Parathyroid adenoma (tissue), 2 donors: ENCODE measurements at regions not wholly inside any gene's neighbourhood (a gene's known extent, or its start where the extent isn't known, plus 50 kb on each side); places are given as distances from the start of the nearest gene placed in this dataset.

Experiments
- H2AFZ ChIP-seq: fragments of 300-600 bp; sonication (generic); one replicate; pipeline ENCODE4 v1.7.0; 2017; ENCODE audit warnings: antibody characterized with exemption, mild to moderate bottlenecking
- H3K27ac ChIP-seq: fragments of 300-600 bp; sonication (generic); one replicate; pipeline ENCODE4 v1.7.0; 2017
- H3K27me3 ChIP-seq: fragments of 300-600 bp; sonication (generic); one replicate; pipeline ENCODE4 v1.7.0; 2017; ENCODE audit warnings: low read length; ENCODE audit not compliant: control insufficient read depth, insufficient read depth
- H3K36me3 ChIP-seq: fragments of 300-600 bp; sonication (generic); one replicate; pipeline ENCODE4 v1.7.0; 2017; ENCODE audit warnings: low read length; ENCODE audit not compliant: control insufficient read depth, insufficient read depth
- H3K4me1 ChIP-seq: fragments of 300-600 bp; sonication (generic); one replicate; pipeline ENCODE4 v1.7.0; 2017; ENCODE audit warnings: control low read depth
- H3K4me2 ChIP-seq: fragments of 300-600 bp; sonication (generic); one replicate; pipeline ENCODE4 v1.7.0; 2017; ENCODE audit warnings: low read length
- H3K4me3 ChIP-seq: fragments of 300-600 bp; sonication (generic); one replicate; pipeline ENCODE4 v1.7.0; 2017; ENCODE audit warnings: low read depth, low read length
- H3K79me2 ChIP-seq: fragments of 300-600 bp; sonication (generic); one replicate; pipeline ENCODE4 v1.7.0; 2017; ENCODE audit warnings: control low read depth
- H3K9ac ChIP-seq: fragments of 300-600 bp; sonication (generic); one replicate; pipeline ENCODE4 v1.7.0; 2017; ENCODE audit warnings: mild to moderate bottlenecking
- H3K9me3 ChIP-seq: fragments of 300-600 bp; sonication (generic); one replicate; pipeline ENCODE4 v1.7.0; 2017; ENCODE audit warnings: low read length; ENCODE audit not compliant: control insufficient read depth
- CTCF ChIP-seq: fragments of 300-600 bp; sonication (generic); IDR thresholded peaks from one replicate; pipeline ENCODE4 v1.7.0; 2017; ENCODE audit warnings: antibody characterized with exemption, mild to moderate bottlenecking
- donor health status: primary hyperparathyroidism.

GRCh38 chrX:43525901-43526610 lies 130.0 kb upstream of the MAOA start:
- Histone ChIP-seq H3K4me3 (no peak overlapping the region), H3K27me3 (no peaks in the 10 kb centered on the region), H3K27ac (no peak overlapping the region), H3K4me2 (no peak overlapping the region), H3K79me2 (no peaks in the 10 kb centered on the region), H2AFZ (no peak overlapping the region), H3K4me1 (no peaks in the 10 kb centered on the region), H3K36me3 (no peaks in the 10 kb centered on the region), H3K9me3 (no peaks in the 10 kb centered on the region), H3K9ac (no peak overlapping the region)
- TF ChIP-seq CTCF, result no peak

GRCh38 chrX:43526878-43527277 lies 129.2 kb upstream of the MAOA start:
- Histone ChIP-seq H3K27ac (no peak overlapping the region), H3K9ac (no peak overlapping the region), H2AFZ (no peak overlapping the region), H3K27me3 (no peaks in the 10 kb centered on the region), H3K4me1 (no peaks in the 10 kb centered on the region), H3K36me3 (no peaks in the 10 kb centered on the region), H3K79me2 (no peaks in the 10 kb centered on the region), H3K4me3 (no peak overlapping the region), H3K9me3 (no peaks in the 10 kb centered on the region), H3K4me2 (no peak overlapping the region)
- no peak for TF ChIP-seq CTCF

GRCh38 chrX:43527801-43528200 lies 128.3 kb upstream of the MAOA start:
- Histone ChIP-seq H2AFZ (no peak overlapping the region), H3K4me1 (no peaks in the 10 kb centered on the region), H3K4me2 (no peak overlapping the region), H3K79me2 (no peaks in the 10 kb centered on the region), H3K4me3 (no peak overlapping the region), H3K27me3 (no peaks in the 10 kb centered on the region), H3K9me3 (no peaks in the 10 kb centered on the region), H3K27ac (no peak overlapping the region), H3K36me3 (no peaks in the 10 kb centered on the region), H3K9ac (no peak overlapping the region)
- TF ChIP-seq CTCF, result no peak

GRCh38 chrX:43530837-43531236 lies 125.3 kb upstream of the MAOA start:
- Histone ChIP-seq H3K9me3 (no peaks in the 10 kb centered on the region), H3K4me3 (no peak overlapping the region), H3K79me2 (no peaks in the 10 kb centered on the region), H3K36me3 (no peaks in the 10 kb centered on the region), H3K4me1 (no peaks in the 10 kb centered on the region), H3K4me2 (no peak overlapping the region), H3K27ac (no peak overlapping the region), H2AFZ (no peak overlapping the region), H3K27me3 (no peaks in the 10 kb centered on the region), H3K9ac (no peak overlapping the region)
- no peak for TF ChIP-seq CTCF

- H3K4me1 ChIP-seq, result no peaks in the 10 kb centered on the region
- H3K4me2 ChIP-seq, result no peak overlapping the region
- no peak overlapping the region for H3K9ac ChIP-seq
- no peak for TF ChIP-seq CTCF
- no peak overlapping the region for H3K27ac ChIP-seq
- H3K27me3 ChIP-seq, result no peaks in the 10 kb centered on the region
- no peak overlapping the region for H2AFZ ChIP-seq
- H3K79me2 ChIP-seq, result no peaks in the 10 kb centered on the region
- H3K9me3 ChIP-seq, result no peaks in the 10 kb centered on the region
- no peak overlapping the region for H3K4me3 ChIP-seq
- H3K36me3 ChIP-seq, result no peaks in the 10 kb centered on the region
Observed at GRCh38 chrX:43540318-43540717, 115.8 kb upstream of the MAOA start.
